K562 (cell line): ENCODE measurements at regions not wholly inside any gene's neighbourhood (a gene's known extent, or its start where the extent isn't known, plus 50 kb on each side); places are given as distances from the start of the nearest gene placed in this dataset.

Experiments used
- ATAC-seq: fragments of 200-7000 bp; cut with Tn5 transposase; 3 replicates; pipeline ENCODE4 v1.9.1; 2020; ENCODE audit warnings: moderate library complexity
- BruUV-seq: library from RNA; stranded (reverse); fragments of 400-500 nt; replicated peaks from 2 replicates; lab custom pipeline; 2021; lab: Mats Ljungman, UMichigan
- CTCF ChIA-PET: fragments of 300-600 bp; formaldehyde crosslinking; extraction: SDS; loops from one replicate; lab custom pipeline; 2021; ENCODE audit warnings: low intra/inter-chr PET ratio; lab: Yijun Ruan, JAX
- POLR2A ChIA-PET: fragments of 300-600, 350-650 bp; sonication (Branson Sonifier 250); formaldehyde crosslinking; extraction: SDS; loops from one replicate; lab custom pipeline; 2021; ENCODE audit warnings: antibody characterized with exemption, inconsistent platforms; lab: Yijun Ruan, JAX
- DNase-seq, 4 experiments: peaks; one replicate each; pipeline versions ENCODE4 v3.0.0 to v3.0.0-alpha.2; 2011 to 2018; ENCODE audit warnings: low spot score in 3 of 4, mixed read lengths in 3 of 4; ENCODE audit errors: extremely low read depth in 1 of 4
- FAIRE-seq: peaks from 2 replicates; lab custom pipeline; 2011; peaks lifted over from hg19 to GRCh38; lab: Jason Lieb, UNC
- H2AFZ ChIP-seq: 2 replicates; pipeline ENCODE4 v1.6.0; 2011; ENCODE audit warnings: low read depth, low read length, control low read depth, inconsistent platforms
- H3K27ac ChIP-seq: fragments of 200-600 bp; 3 replicates; pipeline ENCODE4 v1.8.0; 2011; ENCODE audit warnings: low read depth, mild to moderate bottlenecking, control low read depth, inconsistent platforms, low read length, moderate library complexity, mixed read lengths; ENCODE audit errors: extremely low read depth
- H3K27me3 ChIP-seq, 2 experiments: fragments of 300-600 bp in 1 of 2; 2 replicates in 1 of 2; 3 replicates in 1 of 2; pipeline versions ENCODE4 v1.6.0 to v1.8.0; 2011; ENCODE audit warnings: inconsistent platforms in 2 of 2, low read length in 2 of 2, mild to moderate bottlenecking in 1 of 2, mixed read lengths in 1 of 2, moderate library complexity in 1 of 2; ENCODE audit not compliant: control insufficient read depth in 2 of 2, insufficient read depth in 2 of 2
- H3K36me3 ChIP-seq: fragments of 300-600 bp; 3 replicates; pipeline ENCODE4 v1.8.0; 2011; ENCODE audit warnings: mild to moderate bottlenecking, low read length, inconsistent platforms; ENCODE audit not compliant: control insufficient read depth, insufficient read depth
- H3K4me1 ChIP-seq, 2 experiments: fragments of 200-600 bp in 1 of 2; replicated peaks in 1 of 2; 2 replicates in 1 of 2; 3 replicates in 1 of 2; pipeline versions ENCODE4 v1.5.1 to v1.8.0; 2011; ENCODE audit warnings: inconsistent platforms in 2 of 2, low read length in 2 of 2, mild to moderate bottlenecking in 1 of 2, mixed read lengths in 1 of 2, moderate library complexity in 1 of 2; ENCODE audit not compliant: control insufficient read depth in 2 of 2, insufficient read depth in 2 of 2
- H3K4me2 ChIP-seq: 2 replicates; pipeline ENCODE4 v1.6.1; 2011; ENCODE audit warnings: low read length, control low read depth, inconsistent platforms, mixed read lengths; ENCODE audit not compliant: insufficient read depth
- H3K4me3 ChIP-seq: fragments of 200-600 bp; sonication (generic), shearing (Covaris generic); 2 replicates; pipeline ENCODE4 v1.5.1; 2016; ENCODE audit warnings: control low read depth, inconsistent platforms
- H3K79me2 ChIP-seq: fragments of 200-600 bp; 3 replicates; pipeline ENCODE4 v1.8.0; 2011; ENCODE audit warnings: low read length, inconsistent platforms; ENCODE audit not compliant: control insufficient read depth, insufficient read depth
- H3K9ac ChIP-seq, 2 experiments: 2 replicates each; pipeline versions ENCODE4 v1.6.0 to v1.6.1; 2011; ENCODE audit warnings: low read depth in 2 of 2, low read length in 2 of 2, control low read depth in 1 of 2, inconsistent platforms in 1 of 2, mild to moderate bottlenecking in 1 of 2, mixed read lengths in 1 of 2; ENCODE audit not compliant: insufficient read depth in 1 of 2
- H3K9me1 ChIP-seq: one replicate; pipeline ENCODE4 v1.6.0; 2011; ENCODE audit warnings: inconsistent platforms, mild to moderate bottlenecking, low read length, moderate library complexity; ENCODE audit not compliant: control insufficient read depth, insufficient read depth
- H3K9me3 ChIP-seq: replicated peaks from 2 replicates; pipeline ENCODE4 v1.5.1; 2011; ENCODE audit warnings: low read depth, low read length, inconsistent platforms; ENCODE audit not compliant: control insufficient read depth, insufficient read depth
- H4K20me1 ChIP-seq: replicated peaks from 2 replicates; pipeline ENCODE4 v1.6.1; 2011; ENCODE audit warnings: low read length, inconsistent platforms, mixed read lengths; ENCODE audit not compliant: control insufficient read depth, insufficient read depth
- CXXC5 ChIP-seq: fragments of 250-450 bp; sonication (Bioruptor Pico); IDR thresholded peaks from 2 replicates; pipeline ENCODE4 v1.8.0; 2022; ENCODE audit warnings: inconsistent platforms, mild to moderate bottlenecking, moderate library complexity
- FUS ChIP-seq: fragments of 200-400 bp; formaldehyde crosslinking; optimal IDR thresholded peaks from 2 replicates; pipeline ENCODE3; 2017; ENCODE audit warnings: low read depth, low read length
- MAFK ChIP-seq: IDR thresholded peaks from 2 replicates; pipeline ENCODE4 v1.6.1; 2011; ENCODE audit warnings: low read length, improper control_type of control experiment
- MCM5 ChIP-seq: fragments of 450-650 bp; IDR thresholded peaks from 2 replicates; pipeline ENCODE4 v1.6.1; 2016; ENCODE audit warnings: low read depth
- NELFE ChIP-seq: IDR thresholded peaks from 2 replicates; pipeline ENCODE4 v1.6.1; 2011; ENCODE audit warnings: mild to moderate bottlenecking; ENCODE audit not compliant: insufficient read depth, insufficient read length
- RAD51 ChIP-seq: fragments of 450-650 bp; IDR thresholded peaks from 2 replicates; pipeline ENCODE4 v1.7.1; 2016; ENCODE audit warnings: low read depth, mild to moderate bottlenecking, borderline replicate concordance
- XRCC5 ChIP-seq: fragments of 200-400 bp; formaldehyde crosslinking; IDR thresholded peaks from 2 replicates; pipeline ENCODE4 v1.6.1; 2017; ENCODE audit warnings: low read depth, mild to moderate bottlenecking, low read length
- ZNF274 ChIP-seq: IDR thresholded peaks from 2 replicates; pipeline ENCODE4 v1.6.1; 2011; ENCODE audit warnings: low read depth, mild to moderate bottlenecking, low read length, moderate library complexity, borderline replicate concordance
- ZNF445 ChIP-seq: fragments of 250-450 bp; sonication (Bioruptor Pico); IDR thresholded peaks from 2 replicates; pipeline ENCODE4 v1.4.0; 2020; ENCODE audit warnings: low read depth, mild to moderate bottlenecking, moderate library complexity
- ZNF75A ChIP-seq: fragments of 450-650 bp; formaldehyde crosslinking; IDR thresholded peaks from 2 replicates; pipeline ENCODE4 v1.4.0; 2020; ENCODE audit warnings: mild to moderate bottlenecking
- ZZZ3 ChIP-seq: fragments of 450-650 bp; IDR thresholded peaks from 2 replicates; pipeline ENCODE4 v1.6.1; 2016; ENCODE audit warnings: antibody characterized with exemption, mild to moderate bottlenecking, moderate library complexity
- WGBS: fragments of 100-300 bp; shearing (Covaris generic); methylation state at CpG from one replicate; pipeline ENCODE4 v1.1.6; 2016; ENCODE audit warnings: low coverage, mixed read lengths; ENCODE audit not compliant: insufficient coverage; ENCODE audit errors: missing lambda C conversion rate; 5-methylcytosine and 5-hydroxymethylcytosine counted together
- in situ Hi-C: fragments of 300-500 bp; cut with MboI; formaldehyde crosslinking; loops from 4 replicates; pipeline ENCODE4 v1.15.0; 2018; ENCODE audit warnings: inconsistent platforms, mixed read lengths
- intact Hi-C: fragments of 100-400 bp; cut with micrococcal nuclease; formaldehyde crosslinking; loops from 2 replicates; pipeline ENCODE4 v1.14.2; 2022
- TF ChIP-seq, protein P1 (sequence below): sonication (generic); formaldehyde crosslinking; IDR thresholded peaks from 2 replicates; pipeline ENCODE4 v1.8.1; 2023; ENCODE audit warnings: mild to moderate bottlenecking, missing genetic modification reagents
- TF ChIP-seq, protein P2 (sequence below): fragments of 150-350 bp; IDR thresholded peaks from 2 replicates; pipeline ENCODE4 v1.6.1; 2014; ENCODE audit warnings: low read depth, mild to moderate bottlenecking, low read length, borderline replicate concordance
- TF ChIP-seq, protein P3 (sequence below): fragments of 450-650 bp; conservative IDR thresholded peaks from 2 replicates; pipeline ENCODE4 v1.6.1; 2016; ENCODE audit warnings: missing genetic modification characterization, low read depth, mild to moderate bottlenecking, control low read depth, missing compliant biosample characterization
- TF ChIP-seq, protein P4 (sequence below): sonication (generic); formaldehyde crosslinking; IDR thresholded peaks from 2 replicates; pipeline ENCODE4 v1.8.1; 2023; ENCODE audit warnings: mild to moderate bottlenecking, missing genetic modification reagents, moderate library complexity

DNA sequence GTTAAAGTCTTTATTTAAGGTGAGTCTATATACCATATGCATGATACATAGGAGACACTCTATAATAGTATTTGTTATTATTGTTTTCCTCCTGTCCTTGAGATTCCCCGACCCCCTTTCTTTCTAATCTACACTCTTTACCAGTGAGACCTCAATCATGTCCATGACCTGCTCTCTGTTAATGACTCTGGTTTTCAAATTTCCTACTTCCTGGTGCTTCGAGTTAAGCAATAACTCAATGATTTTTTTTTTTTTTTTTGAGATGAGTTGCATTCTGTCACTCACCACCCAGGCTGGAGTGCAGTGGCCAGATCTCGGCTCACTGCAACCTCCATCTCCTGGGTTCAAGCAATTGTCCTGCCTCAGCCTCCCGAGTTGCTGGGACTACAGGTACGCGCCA is 574.6 kb upstream of the SLC35B3 start (continued):
- TF ChIP-seq FUS: no peak
- no peak for TF ChIP-seq CXXC5
- TF ChIP-seq ZZZ3: no peak
- TF ChIP-seq, protein P1, sequence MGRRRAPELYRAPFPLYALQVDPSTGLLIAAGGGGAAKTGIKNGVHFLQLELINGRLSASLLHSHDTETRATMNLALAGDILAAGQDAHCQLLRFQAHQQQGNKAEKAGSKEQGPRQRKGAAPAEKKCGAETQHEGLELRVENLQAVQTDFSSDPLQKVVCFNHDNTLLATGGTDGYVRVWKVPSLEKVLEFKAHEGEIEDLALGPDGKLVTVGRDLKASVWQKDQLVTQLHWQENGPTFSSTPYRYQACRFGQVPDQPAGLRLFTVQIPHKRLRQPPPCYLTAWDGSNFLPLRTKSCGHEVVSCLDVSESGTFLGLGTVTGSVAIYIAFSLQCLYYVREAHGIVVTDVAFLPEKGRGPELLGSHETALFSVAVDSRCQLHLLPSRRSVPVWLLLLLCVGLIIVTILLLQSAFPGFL (CRISPR knock-in tag): no peak
- TF ChIP-seq, protein P2, sequence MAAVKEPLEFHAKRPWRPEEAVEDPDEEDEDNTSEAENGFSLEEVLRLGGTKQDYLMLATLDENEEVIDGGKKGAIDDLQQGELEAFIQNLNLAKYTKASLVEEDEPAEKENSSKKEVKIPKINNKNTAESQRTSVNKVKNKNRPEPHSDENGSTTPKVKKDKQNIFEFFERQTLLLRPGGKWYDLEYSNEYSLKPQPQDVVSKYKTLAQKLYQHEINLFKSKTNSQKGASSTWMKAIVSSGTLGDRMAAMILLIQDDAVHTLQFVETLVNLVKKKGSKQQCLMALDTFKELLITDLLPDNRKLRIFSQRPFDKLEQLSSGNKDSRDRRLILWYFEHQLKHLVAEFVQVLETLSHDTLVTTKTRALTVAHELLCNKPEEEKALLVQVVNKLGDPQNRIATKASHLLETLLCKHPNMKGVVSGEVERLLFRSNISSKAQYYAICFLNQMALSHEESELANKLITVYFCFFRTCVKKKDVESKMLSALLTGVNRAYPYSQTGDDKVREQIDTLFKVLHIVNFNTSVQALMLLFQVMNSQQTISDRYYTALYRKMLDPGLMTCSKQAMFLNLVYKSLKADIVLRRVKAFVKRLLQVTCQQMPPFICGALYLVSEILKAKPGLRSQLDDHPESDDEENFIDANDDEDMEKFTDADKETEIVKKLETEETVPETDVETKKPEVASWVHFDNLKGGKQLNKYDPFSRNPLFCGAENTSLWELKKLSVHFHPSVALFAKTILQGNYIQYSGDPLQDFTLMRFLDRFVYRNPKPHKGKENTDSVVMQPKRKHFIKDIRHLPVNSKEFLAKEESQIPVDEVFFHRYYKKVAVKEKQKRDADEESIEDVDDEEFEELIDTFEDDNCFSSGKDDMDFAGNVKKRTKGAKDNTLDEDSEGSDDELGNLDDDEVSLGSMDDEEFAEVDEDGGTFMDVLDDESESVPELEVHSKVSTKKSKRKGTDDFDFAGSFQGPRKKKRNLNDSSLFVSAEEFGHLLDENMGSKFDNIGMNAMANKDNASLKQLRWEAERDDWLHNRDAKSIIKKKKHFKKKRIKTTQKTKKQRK: no peak

DNA sequence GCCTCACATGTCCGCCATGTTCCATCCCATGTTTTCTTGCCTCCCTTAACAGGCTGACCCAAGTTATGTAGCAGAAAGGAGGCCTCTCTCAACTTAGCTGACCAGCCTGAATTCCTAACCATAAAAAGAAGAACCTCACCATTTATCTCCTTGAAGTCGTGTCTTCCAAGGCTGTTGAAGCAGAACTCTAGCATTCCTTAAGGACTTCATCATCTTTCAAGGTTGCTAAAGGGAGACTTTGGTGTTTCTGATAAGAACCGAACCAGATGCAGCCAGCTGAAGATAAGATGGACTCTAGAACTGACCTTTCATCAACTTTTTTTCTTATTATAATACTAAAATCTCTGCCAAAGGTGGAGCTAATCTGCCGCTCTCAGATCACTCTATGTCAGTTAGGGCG is 571.7 kb upstream of the SLC35B3 start:
- BruUV-seq: no TSS peak
- intact Hi-C loops (no loop called here), in situ Hi-C loops (no loop called here)
- H4K20me1 ChIP-seq: no peaks in the 10 kb centered on the region
- ChIA-PET CTCF (no interaction called here), POLR2A (no interaction called here)
- ATAC-seq: no peak
- no peaks in the 10 kb centered on the region for H3K79me2 ChIP-seq
- H3K9ac ChIP-seq: no peak overlapping the region
- H3K27ac ChIP-seq: no peak overlapping the region
- no peaks in the 10 kb centered on the region for H3K9me1 ChIP-seq
- DNase-seq: no peak
- no peaks in the 10 kb centered on the region for H3K27me3 ChIP-seq
- H3K4me1 ChIP-seq: no peaks in the 10 kb centered on the region
- H3K4me3 ChIP-seq: no peak overlapping the region
- no peak overlapping the region for H3K4me2 ChIP-seq
- H3K36me3 ChIP-seq: no peaks in the 10 kb centered on the region
- 1% methylated on average over 5 of the region's 5 CpGs for WGBS
- no peak for FAIRE-seq
- no peak overlapping the region for H2AFZ ChIP-seq
- H3K9me3 ChIP-seq: peaks cover 3% of the 10 kb centered on the region; the same call in 1 of the 2 replicates
- TF ChIP-seq ZNF445 (CRISPR knock-in tag) (no peak), NELFE (no peak), RAD51 (no peak), FUS (no peak), ZNF75A (no peak), XRCC5 (no peak), MCM5 (no peak), MAFK (no peak), ZNF274 (no peak)
- TF ChIP-seq, protein P3, sequence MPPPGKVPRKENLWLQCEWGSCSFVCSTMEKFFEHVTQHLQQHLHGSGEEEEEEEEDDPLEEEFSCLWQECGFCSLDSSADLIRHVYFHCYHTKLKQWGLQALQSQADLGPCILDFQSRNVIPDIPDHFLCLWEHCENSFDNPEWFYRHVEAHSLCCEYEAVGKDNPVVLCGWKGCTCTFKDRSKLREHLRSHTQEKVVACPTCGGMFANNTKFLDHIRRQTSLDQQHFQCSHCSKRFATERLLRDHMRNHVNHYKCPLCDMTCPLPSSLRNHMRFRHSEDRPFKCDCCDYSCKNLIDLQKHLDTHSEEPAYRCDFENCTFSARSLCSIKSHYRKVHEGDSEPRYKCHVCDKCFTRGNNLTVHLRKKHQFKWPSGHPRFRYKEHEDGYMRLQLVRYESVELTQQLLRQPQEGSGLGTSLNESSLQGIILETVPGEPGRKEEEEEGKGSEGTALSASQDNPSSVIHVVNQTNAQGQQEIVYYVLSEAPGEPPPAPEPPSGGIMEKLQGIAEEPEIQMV (tag): no peak
- TF ChIP-seq, protein P4, sequence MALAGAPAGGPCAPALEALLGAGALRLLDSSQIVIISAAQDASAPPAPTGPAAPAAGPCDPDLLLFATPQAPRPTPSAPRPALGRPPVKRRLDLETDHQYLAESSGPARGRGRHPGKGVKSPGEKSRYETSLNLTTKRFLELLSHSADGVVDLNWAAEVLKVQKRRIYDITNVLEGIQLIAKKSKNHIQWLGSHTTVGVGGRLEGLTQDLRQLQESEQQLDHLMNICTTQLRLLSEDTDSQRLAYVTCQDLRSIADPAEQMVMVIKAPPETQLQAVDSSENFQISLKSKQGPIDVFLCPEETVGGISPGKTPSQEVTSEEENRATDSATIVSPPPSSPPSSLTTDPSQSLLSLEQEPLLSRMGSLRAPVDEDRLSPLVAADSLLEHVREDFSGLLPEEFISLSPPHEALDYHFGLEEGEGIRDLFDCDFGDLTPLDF (CRISPR knock-in tag): no peak
